Fibroblast of lung (primary cell): ENCODE measurements at regions not wholly inside any gene's neighbourhood (a gene's known extent, or its start where the extent isn't known, plus 50 kb on each side); places are given as distances from the start of the nearest gene placed in this dataset.

Source experiments
- EZH2 ChIP-seq: IDR thresholded peaks from 2 replicates; pipeline ENCODE4 v1.5.1; 2012; ENCODE audit warnings: low read length, control low read depth, mild to moderate bottlenecking; ENCODE audit errors: missing control alignments
- TF ChIP-seq, protein P1 (sequence below), 2 donors: IDR thresholded peaks in 1 of 2; conservative IDR thresholded peaks in 1 of 2; 1 replicate in 1 of 2; 2 replicates in 1 of 2; pipeline ENCODE4 v1.5.1; 2011 to 2012; ENCODE audit warnings: low read length in 2 of 2, control low read depth in 1 of 2, inconsistent platforms in 1 of 2, low read depth in 1 of 2, mild to moderate bottlenecking in 1 of 2

DNA sequence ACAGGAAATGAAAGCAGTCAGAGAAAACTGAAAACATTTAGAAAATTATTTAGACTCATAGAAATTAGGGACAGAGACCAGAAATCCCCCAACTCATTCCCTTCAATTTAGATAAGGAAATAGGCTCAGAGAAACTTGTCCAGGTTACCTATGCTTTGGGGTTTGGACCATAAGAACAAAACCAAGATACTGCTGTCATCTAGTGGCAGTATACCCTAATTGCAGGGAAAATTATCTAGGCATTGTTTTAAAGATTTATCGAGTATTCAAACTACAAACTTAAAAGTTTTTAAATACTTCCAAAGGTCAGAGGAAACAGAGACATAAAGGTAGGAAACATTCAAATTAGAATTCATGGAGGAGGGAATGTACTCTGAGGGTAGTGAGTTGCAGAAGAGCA is 67.0 kb upstream of the KLHL13 start:
- TF ChIP-seq EZH2 = no peak
- TF ChIP-seq, protein P1, sequence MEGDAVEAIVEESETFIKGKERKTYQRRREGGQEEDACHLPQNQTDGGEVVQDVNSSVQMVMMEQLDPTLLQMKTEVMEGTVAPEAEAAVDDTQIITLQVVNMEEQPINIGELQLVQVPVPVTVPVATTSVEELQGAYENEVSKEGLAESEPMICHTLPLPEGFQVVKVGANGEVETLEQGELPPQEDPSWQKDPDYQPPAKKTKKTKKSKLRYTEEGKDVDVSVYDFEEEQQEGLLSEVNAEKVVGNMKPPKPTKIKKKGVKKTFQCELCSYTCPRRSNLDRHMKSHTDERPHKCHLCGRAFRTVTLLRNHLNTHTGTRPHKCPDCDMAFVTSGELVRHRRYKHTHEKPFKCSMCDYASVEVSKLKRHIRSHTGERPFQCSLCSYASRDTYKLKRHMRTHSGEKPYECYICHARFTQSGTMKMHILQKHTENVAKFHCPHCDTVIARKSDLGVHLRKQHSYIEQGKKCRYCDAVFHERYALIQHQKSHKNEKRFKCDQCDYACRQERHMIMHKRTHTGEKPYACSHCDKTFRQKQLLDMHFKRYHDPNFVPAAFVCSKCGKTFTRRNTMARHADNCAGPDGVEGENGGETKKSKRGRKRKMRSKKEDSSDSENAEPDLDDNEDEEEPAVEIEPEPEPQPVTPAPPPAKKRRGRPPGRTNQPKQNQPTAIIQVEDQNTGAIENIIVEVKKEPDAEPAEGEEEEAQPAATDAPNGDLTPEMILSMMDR (conservative IDR thresholded peaks at IDR 0.05 in 1 of 2, IDR thresholded peaks at IDR 0.05 in 1 of 2; ENCODE audit: low read depth in 1 of 2, low read length in 2 of 2) = no peak
